HL-60 (cell line): ENCODE measurements at regions not wholly inside any gene's neighbourhood (a gene's known extent, or its start where the extent isn't known, plus 50 kb on each side); places are given as distances from the start of the nearest gene placed in this dataset.

ENCODE experiments used
- DNase-seq, 2 experiments: peaks; one replicate each; pipeline ENCODE4 v3.0.0-alpha.2; 2010 to 2020; ENCODE audit warnings: low read depth in 1 of 2, low spot score in 1 of 2
- H3K27ac ChIP-seq: fragments of 250-450 bp; sonication (Bioruptor Pico); replicated peaks from 2 replicates; pipeline ENCODE4 v1.5.1; 2020; ENCODE audit warnings: mild to moderate bottlenecking, moderate library complexity
- H3K27me3 ChIP-seq: fragments of 250-450 bp; sonication (Bioruptor Pico); 2 replicates; pipeline ENCODE4 v1.5.1; 2021; ENCODE audit warnings: mild to moderate bottlenecking, moderate library complexity; ENCODE audit not compliant: insufficient read depth, poor library complexity, severe bottlenecking
- H3K4me3 ChIP-seq: replicated peaks from 2 replicates; pipeline ENCODE4 v1.5.1; 2011; ENCODE audit warnings: mild to moderate bottlenecking, control low read depth, low read length; ENCODE audit not compliant: insufficient read depth
- CTCF ChIP-seq: IDR thresholded peaks from one replicate; pipeline ENCODE4 v1.5.1; 2011; ENCODE audit warnings: low read length, control low read depth, inconsistent platforms; ENCODE audit not compliant: insufficient read depth
- GABPA ChIP-seq: IDR thresholded peaks from 2 replicates; pipeline ENCODE4 v1.6.1; 2012; ENCODE audit warnings: low read depth
- POLR2AphosphoS5 ChIP-seq: IDR thresholded peaks from 2 replicates; pipeline ENCODE4 v1.6.1; 2012; ENCODE audit warnings: low read depth
- REST ChIP-seq: IDR thresholded peaks from 2 replicates; pipeline ENCODE4 v1.6.1; 2012; ENCODE audit warnings: low read depth; ENCODE audit not compliant: insufficient replicate concordance
- SPI1 ChIP-seq: IDR thresholded peaks from 2 replicates; pipeline ENCODE4 v1.6.1; 2012; ENCODE audit warnings: low read depth, mild to moderate bottlenecking, borderline replicate concordance

GRCh38 chr5:84477485-84477884 lies 92.8 kb upstream of the EDIL3 start:
- no peak for DNase-seq
- Histone ChIP-seq H3K27me3 (no peaks in the 10 kb centered on the region), H3K27ac (no peak overlapping the region), H3K4me3 (no peak overlapping the region)
- TF ChIP-seq SPI1 (no peak), CTCF (no peak), GABPA (no peak), REST (no peak)

GRCh38 chr5:84474126-84474525 lies 89.4 kb upstream of the EDIL3 start:
- DNase-seq = no peak
- H3K27ac ChIP-seq = no peak overlapping the region
- no peaks in the 10 kb centered on the region for H3K27me3 ChIP-seq
- no peak overlapping the region for H3K4me3 ChIP-seq
- TF ChIP-seq CTCF = no peak
- no peak for TF ChIP-seq POLR2AphosphoS5
- TF ChIP-seq REST = no peak
- TF ChIP-seq SPI1 = no peak
- TF ChIP-seq GABPA = no peak

- no peak for DNase-seq
- H3K4me3 ChIP-seq = no peak overlapping the region
- H3K27ac ChIP-seq = no peak overlapping the region
- H3K27me3 ChIP-seq = no peaks in the 10 kb centered on the region
- TF ChIP-seq GABPA (no peak), POLR2AphosphoS5 (no peak), CTCF (no peak), REST (no peak), SPI1 (no peak)
These were observed 68.7 kb upstream of the EDIL3 start for GRCh38 chr5:84453405-84453804.
